HL-60/S4 treated with phorbol 12-myristate 13-acetate at 8.2 ng/mL for 4 days and 3 days (cell line): ENCODE measurements at regions not wholly inside any gene's neighbourhood (a gene's known extent, or its start where the extent isn't known, plus 50 kb on each side); places are given as distances from the start of the nearest gene placed in this dataset.
"Not testable (repeated sequence)": the region's sequence is repeated elsewhere in the genome, so short reads cannot be mapped to it uniquely, and the experiment has no call there.

Source experiments
- in situ Hi-C: fragments of 300-500 bp; cut with MboI; formaldehyde crosslinking; loops from 2 replicates; pipeline ENCODE4 v1.15.0; 2022; ENCODE audit warnings: low sequenced_read_pairs

- in situ Hi-C loops, result no loop called here
These were observed 118.8 kb upstream of the CADM1 start for GRCh38 chr11:115623021-115623451.

- in situ Hi-C loops, result no loop called here
These were observed 114.2 kb upstream of the CADM1 start for GRCh38 chr11:115618428-115618827.

GRCh38 chr11:115617767-115618166, 113.6 kb upstream of the CADM1 start:
- in situ Hi-C loops, result no loop called here

- in situ Hi-C loops, result no loop called here
These were observed 112.8 kb upstream of the CADM1 start for GRCh38 chr11:115616971-115617370.

DNA sequence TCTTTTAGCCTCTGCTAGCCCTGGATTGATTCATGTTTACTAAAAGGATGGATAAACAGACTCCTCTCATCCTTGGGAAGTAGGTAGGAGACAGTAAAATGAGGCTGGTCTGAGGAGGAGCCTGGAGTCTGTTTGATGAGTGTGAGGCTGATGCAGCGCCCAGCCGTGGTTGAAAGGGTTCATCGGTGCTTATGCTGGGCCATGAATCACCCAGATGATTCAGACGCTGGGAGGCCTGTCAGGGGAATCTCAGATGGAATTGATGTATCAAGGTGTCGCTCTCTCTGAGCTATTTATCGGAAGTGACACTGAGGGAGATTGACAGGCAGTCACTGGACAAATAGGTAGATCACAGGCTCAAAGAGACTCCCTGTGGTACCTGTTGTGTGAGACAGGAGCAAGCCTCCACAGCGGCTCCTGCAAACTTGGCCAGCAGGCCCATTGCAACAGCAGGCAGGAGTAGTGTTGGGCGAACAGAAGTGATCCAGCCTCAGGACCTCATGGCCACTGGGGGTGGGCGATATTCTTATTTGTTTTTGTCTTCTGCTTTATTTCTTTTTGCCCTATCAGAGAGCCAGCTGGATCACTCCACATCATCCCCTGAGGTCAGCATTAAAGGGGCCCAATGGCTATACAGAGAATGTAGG, 109.9 kb upstream of the CADM1 start:
- in situ Hi-C loops, result no loop called here

- in situ Hi-C loops, result no loop called here
These were observed 108.8 kb upstream of the CADM1 start for GRCh38 chr11:115613004-115613403.

GRCh38 chr11:115612046-115612730, 108.0 kb upstream of the CADM1 start:
- in situ Hi-C loops, result no loop called here

GRCh38 chr11:115611343-115611742, 107.1 kb upstream of the CADM1 start:
- in situ Hi-C loops, result no loop called here

DNA sequence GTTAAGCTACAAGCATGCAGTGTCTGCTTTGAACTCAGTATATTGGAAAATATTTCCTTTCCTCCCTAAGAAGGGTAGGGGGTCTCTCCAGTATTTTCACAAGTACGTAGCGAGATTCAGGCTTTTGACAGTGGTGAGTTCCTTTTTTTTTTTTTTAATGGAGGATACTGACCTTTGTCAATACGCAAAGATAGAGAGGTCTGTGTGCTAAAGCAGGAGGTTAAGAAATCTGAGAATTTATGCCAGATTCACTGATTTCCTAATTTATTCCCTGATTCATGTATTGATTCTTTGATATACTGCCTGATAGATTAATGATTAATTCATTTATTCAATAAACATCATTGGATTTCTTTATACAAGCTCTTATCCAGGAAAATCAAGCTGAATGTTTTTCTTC, 106.7 kb upstream of the CADM1 start:
- in situ Hi-C loops, result no loop called here

DNA sequence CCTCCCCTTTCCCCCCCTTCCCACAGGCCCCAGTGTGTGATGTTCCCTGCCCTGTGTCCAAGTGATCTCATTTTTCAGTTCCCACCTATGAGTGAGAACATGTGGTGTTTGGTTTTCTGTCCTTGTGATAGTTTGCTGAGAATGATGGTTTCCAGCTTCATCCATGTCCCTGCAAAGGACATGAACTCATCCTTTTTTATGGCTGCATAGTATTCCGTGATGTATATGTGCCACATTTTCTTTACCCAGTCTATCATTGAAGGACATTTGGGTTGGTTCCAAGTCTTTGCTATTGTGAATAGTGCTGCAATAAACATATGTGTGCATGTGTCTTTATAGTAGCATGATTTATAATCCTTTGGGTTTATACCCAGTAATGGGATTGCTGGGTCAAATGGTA, 106.0 kb upstream of the CADM1 start:
- in situ Hi-C loops, result not testable (repeated sequence)

DNA sequence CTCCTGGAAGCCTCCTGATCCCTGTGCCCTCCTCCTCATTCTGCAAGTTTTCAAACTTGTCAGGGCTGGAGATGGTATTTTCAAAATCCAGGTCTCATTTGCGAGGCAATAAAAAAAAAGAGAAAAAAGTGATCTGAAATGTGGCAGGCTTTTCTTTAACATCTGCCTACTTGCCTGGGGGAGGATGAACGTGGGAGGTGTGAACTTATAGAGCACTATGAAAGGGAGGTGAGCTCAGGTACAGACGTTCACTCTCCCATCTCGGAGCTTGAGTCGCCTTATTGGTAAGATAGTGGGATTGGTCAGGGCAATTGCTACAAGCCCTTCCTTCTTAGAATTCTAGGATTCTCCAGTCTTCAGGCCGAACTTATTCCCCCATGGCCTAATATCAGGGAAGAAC, 104.8 kb upstream of the CADM1 start:
- in situ Hi-C loops, result no loop called here

DNA sequence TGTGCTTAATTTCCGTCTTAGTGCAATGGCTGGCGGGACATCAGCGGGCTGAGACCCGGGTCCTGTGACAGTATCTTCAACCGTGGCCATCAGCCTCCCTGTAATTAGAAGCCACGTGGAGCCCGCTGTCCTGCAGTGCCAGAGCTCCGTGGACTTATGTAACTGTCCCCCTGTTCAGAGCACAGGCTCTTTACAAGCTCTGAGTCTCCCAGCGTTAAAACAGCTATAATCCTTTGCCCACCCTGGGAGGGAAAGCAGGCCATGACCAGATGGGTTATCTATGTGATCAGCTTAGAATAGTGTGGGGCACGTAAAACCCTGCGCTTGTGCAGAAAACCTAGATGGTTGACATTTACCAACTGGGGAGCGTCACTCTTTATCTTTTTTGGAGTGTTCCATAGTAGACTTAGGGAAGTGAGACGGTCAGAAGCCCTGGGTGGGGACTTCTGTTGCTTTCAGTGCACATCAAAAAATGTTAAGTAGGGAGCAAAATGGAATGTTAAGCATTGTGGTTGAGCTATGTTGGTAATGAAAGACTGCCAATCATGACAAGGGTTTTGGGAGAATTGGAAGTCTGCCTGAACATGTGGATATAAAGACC, 103.5 kb upstream of the CADM1 start:
- in situ Hi-C loops, result no loop called here

GRCh38 chr11:115606498-115607220, 102.4 kb upstream of the CADM1 start:
- in situ Hi-C loops, result no loop called here

GRCh38 chr11:115605871-115606497, 101.8 kb upstream of the CADM1 start:
- in situ Hi-C loops, result no loop called here

GRCh38 chr11:115605397-115605796, 101.2 kb upstream of the CADM1 start:
- in situ Hi-C loops, result not testable (repeated sequence)

GRCh38 chr11:115599125-115599524, 94.9 kb upstream of the CADM1 start:
- in situ Hi-C loops, result no loop called here

GRCh38 chr11:115598257-115598901, 94.2 kb upstream of the CADM1 start:
- in situ Hi-C loops, result no loop called here

DNA sequence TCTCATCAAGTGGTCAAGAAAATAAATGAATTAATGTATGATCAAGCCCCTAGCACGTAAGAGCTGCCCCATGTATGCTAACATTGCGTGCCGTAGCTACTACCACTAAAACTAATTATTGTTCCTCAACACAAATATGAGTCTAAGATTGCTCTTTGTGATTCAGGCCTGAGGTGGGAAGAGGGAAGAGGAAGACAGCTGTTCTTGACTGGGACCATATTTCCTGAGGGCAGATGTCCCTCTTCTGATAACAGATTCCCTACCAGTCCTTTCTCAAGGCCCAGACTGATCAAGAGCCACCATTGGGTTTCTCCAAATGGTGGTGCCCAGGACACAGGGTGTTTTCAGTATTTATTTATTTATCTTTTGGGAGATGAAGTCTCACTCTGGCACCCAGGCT, 87.2 kb upstream of the CADM1 start:
- in situ Hi-C loops, result no loop called here

- in situ Hi-C loops, result no loop called here
These were observed 86.0 kb upstream of the CADM1 start for GRCh38 chr11:115590254-115590653.

DNA sequence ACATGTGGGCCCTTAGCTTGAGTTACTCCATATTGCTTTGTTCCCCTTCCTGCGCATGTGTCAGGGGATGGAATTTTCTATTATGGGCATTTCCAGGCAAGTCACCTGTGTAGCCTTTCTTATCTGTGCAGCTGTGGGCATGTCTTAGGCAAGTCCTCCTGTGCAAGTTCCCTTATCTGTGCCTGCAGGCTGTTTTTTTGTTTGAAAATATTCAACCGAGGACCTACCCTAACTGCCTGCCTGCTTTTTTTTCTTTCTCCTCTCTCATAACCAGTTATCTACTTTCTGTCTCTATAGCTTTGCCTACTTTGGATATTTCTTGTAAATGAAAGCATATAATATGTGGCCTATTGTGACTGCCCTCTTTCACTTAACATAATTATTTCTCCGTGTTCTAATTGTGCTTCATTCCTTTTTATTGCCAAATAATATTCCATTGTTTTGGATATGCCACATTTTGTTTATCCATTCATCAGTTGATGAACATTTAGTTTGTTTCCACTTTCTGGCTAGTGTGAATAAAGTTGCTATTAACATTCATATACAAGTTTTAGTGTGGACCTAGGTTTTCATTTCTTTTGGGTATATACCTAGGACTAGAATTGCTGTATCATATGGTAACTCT, 83.6 kb upstream of the CADM1 start:
- in situ Hi-C loops, result no loop called here
